ENCODE measurements at regions not wholly inside any gene's neighbourhood (a gene's known extent, or its start where the extent isn't known, plus 50 kb on each side); places are given as distances from the start of the nearest gene placed in this dataset.

- TF ChIP-seq, protein P1, sequence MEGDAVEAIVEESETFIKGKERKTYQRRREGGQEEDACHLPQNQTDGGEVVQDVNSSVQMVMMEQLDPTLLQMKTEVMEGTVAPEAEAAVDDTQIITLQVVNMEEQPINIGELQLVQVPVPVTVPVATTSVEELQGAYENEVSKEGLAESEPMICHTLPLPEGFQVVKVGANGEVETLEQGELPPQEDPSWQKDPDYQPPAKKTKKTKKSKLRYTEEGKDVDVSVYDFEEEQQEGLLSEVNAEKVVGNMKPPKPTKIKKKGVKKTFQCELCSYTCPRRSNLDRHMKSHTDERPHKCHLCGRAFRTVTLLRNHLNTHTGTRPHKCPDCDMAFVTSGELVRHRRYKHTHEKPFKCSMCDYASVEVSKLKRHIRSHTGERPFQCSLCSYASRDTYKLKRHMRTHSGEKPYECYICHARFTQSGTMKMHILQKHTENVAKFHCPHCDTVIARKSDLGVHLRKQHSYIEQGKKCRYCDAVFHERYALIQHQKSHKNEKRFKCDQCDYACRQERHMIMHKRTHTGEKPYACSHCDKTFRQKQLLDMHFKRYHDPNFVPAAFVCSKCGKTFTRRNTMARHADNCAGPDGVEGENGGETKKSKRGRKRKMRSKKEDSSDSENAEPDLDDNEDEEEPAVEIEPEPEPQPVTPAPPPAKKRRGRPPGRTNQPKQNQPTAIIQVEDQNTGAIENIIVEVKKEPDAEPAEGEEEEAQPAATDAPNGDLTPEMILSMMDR (IDR thresholded peaks at IDR 0.05; ENCODE audit: partially characterized antibody, unreplicated experiment) = no peak
- Mint-ChIP-seq H3K4me3 (ENCODE audit: unreplicated experiment) (no peak overlapping the region), H3K36me3 (ENCODE audit: unreplicated experiment) (no peaks in the 10 kb centered on the region), H3K9me3 (ENCODE audit: unreplicated experiment) (peaks cover 2% of the 10 kb centered on the region), H3K27me3 (ENCODE audit: unreplicated experiment) (no peaks in the 10 kb centered on the region), H3K4me1 (ENCODE audit: low read depth, unreplicated experiment) (no peaks in the 10 kb centered on the region), H3K27ac (ENCODE audit: unreplicated experiment) (no peak overlapping the region)
- DNase-seq = no peak
Measured at GRCh38 chr9:7246917-7247522, 489.2 kb downstream of the KDM4C start.

- TF ChIP-seq, protein P1 (IDR thresholded peaks at IDR 0.05; ENCODE audit: partially characterized antibody, unreplicated experiment) = no peak
- H3K36me3 Mint-ChIP-seq (ENCODE audit: unreplicated experiment) = no peaks in the 10 kb centered on the region
- no peak for DNase-seq
- H3K4me3 Mint-ChIP-seq (ENCODE audit: unreplicated experiment) = no peak overlapping the region
- no peaks in the 10 kb centered on the region for H3K27me3 Mint-ChIP-seq (ENCODE audit: unreplicated experiment)
- no peak overlapping the region for H3K27ac Mint-ChIP-seq (ENCODE audit: unreplicated experiment)
- no peaks in the 10 kb centered on the region for H3K4me1 Mint-ChIP-seq (ENCODE audit: low read depth, unreplicated experiment)
- no peaks in the 10 kb centered on the region for H3K9me3 Mint-ChIP-seq (ENCODE audit: unreplicated experiment)
Measured at GRCh38 chr9:7245976-7246580, 488.3 kb downstream of the KDM4C start.

- no peaks in the 10 kb centered on the region for H3K4me1 Mint-ChIP-seq (ENCODE audit: low read depth, unreplicated experiment)
- no peak overlapping the region for H3K4me3 Mint-ChIP-seq (ENCODE audit: unreplicated experiment)
- H3K27me3 Mint-ChIP-seq (ENCODE audit: unreplicated experiment) = no peaks in the 10 kb centered on the region
- no peaks in the 10 kb centered on the region for H3K36me3 Mint-ChIP-seq (ENCODE audit: unreplicated experiment)
- DNase-seq = no peak
- TF ChIP-seq, protein P1 (IDR thresholded peaks at IDR 0.05; ENCODE audit: partially characterized antibody, unreplicated experiment) = no peak
- H3K27ac Mint-ChIP-seq (ENCODE audit: unreplicated experiment) = no peak overlapping the region
- H3K9me3 Mint-ChIP-seq (ENCODE audit: unreplicated experiment) = no peaks in the 10 kb centered on the region
Measured at GRCh38 chr9:7243838-7244237, 486.1 kb downstream of the KDM4C start.

- Mint-ChIP-seq H3K4me1 (ENCODE audit: low read depth, unreplicated experiment) (no peaks in the 10 kb centered on the region), H3K27ac (ENCODE audit: unreplicated experiment) (no peak overlapping the region), H3K36me3 (ENCODE audit: unreplicated experiment) (no peaks in the 10 kb centered on the region), H3K9me3 (ENCODE audit: unreplicated experiment) (no peaks in the 10 kb centered on the region), H3K4me3 (ENCODE audit: unreplicated experiment) (no peak overlapping the region), H3K27me3 (ENCODE audit: unreplicated experiment) (no peaks in the 10 kb centered on the region)
- TF ChIP-seq, protein P1 (IDR thresholded peaks at IDR 0.05; ENCODE audit: partially characterized antibody, unreplicated experiment) = no peak
- no peak for DNase-seq
Measured at GRCh38 chr9:7242126-7242525, 484.4 kb downstream of the KDM4C start.

DNA sequence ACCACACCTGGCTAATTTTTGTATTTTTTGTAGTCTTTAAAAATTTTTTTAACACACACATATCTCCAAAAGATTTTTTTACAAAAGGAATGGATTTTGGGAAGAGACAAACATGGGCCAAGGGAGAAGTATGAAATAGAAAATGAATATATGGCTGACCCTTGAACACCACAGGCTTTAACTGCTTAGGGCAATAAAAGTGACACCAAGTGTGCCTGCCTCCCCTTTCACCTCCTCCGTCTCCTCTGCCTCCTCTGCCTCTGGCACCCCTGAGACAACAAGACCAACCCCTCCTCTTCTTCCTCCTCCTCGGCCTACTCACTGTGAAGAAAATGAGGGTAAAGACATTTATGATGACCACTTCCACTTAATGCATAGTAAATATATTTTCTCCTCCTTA, 483.9 kb downstream of the KDM4C start:
- no peak overlapping the region for H3K27ac Mint-ChIP-seq (ENCODE audit: unreplicated experiment)
- no peaks in the 10 kb centered on the region for H3K36me3 Mint-ChIP-seq (ENCODE audit: unreplicated experiment)
- no peak for DNase-seq
- H3K4me1 Mint-ChIP-seq (ENCODE audit: low read depth, unreplicated experiment) = no peaks in the 10 kb centered on the region
- H3K9me3 Mint-ChIP-seq (ENCODE audit: unreplicated experiment) = no peaks in the 10 kb centered on the region
- no peaks in the 10 kb centered on the region for H3K27me3 Mint-ChIP-seq (ENCODE audit: unreplicated experiment)
- TF ChIP-seq, protein P1 (IDR thresholded peaks at IDR 0.05; ENCODE audit: partially characterized antibody, unreplicated experiment) = no peak
- H3K4me3 Mint-ChIP-seq (ENCODE audit: unreplicated experiment) = no peak overlapping the region

Measured in glutamatergic neuron (in vitro differentiated cells).